WERI-Rb-1 (cell line): ENCODE measurements at regions not wholly inside any gene's neighbourhood (a gene's known extent, or its start where the extent isn't known, plus 50 kb on each side); places are given as distances from the start of the nearest gene placed in this dataset.

Experiments used
- DNase-seq: peaks from one replicate; pipeline ENCODE4 v3.0.0-alpha.2; 2020
- H3K27ac ChIP-seq: fragments of 250-450 bp; sonication (Bioruptor Pico); 2 replicates; pipeline ENCODE4 v1.5.1; 2020; ENCODE audit warnings: mild to moderate bottlenecking, moderate library complexity
- H3K27me3 ChIP-seq: fragments of 250-450 bp; sonication (Bioruptor Pico); 2 replicates; pipeline ENCODE4 v1.5.1; 2021; ENCODE audit warnings: mild to moderate bottlenecking, low read depth, moderate library complexity; ENCODE audit not compliant: insufficient read depth, severe bottlenecking
- H3K36me3 ChIP-seq: fragments of 250-450 bp; sonication (Bioruptor Pico); 2 replicates; pipeline ENCODE4 v1.5.1; 2020; ENCODE audit warnings: mild to moderate bottlenecking, moderate library complexity
- H3K4me3 ChIP-seq: 2 replicates; pipeline ENCODE4 v1.5.1; 2011; ENCODE audit warnings: low read depth, mild to moderate bottlenecking, control low read depth, low read length
- H3K9me3 ChIP-seq: fragments of 250-450 bp; sonication (Bioruptor Pico); 2 replicates; pipeline ENCODE4 v1.5.1; 2021; ENCODE audit warnings: mild to moderate bottlenecking, moderate library complexity; ENCODE audit not compliant: severe bottlenecking
- CTCF ChIP-seq: IDR thresholded peaks from 2 replicates; pipeline ENCODE4 v1.5.1; 2011; ENCODE audit warnings: low read depth, mild to moderate bottlenecking, control low read depth, inconsistent platforms, low read length

GRCh38 chr2:134129900-134130537, 123.9 kb upstream of the MGAT5 start:
- Histone ChIP-seq H3K27me3 (no peaks in the 10 kb centered on the region), H3K4me3 (no peak overlapping the region), H3K36me3 (peaks cover 14% of the 10 kb centered on the region), H3K27ac (no peak overlapping the region), H3K9me3 (no peaks in the 10 kb centered on the region)
- TF ChIP-seq CTCF: no peak
- no peak for DNase-seq

- no peak for DNase-seq
- Histone ChIP-seq H3K27me3 (no peaks in the 10 kb centered on the region), H3K4me3 (no peak overlapping the region), H3K36me3 (peaks cover 16% of the 10 kb centered on the region), H3K27ac (no peak overlapping the region), H3K9me3 (no peaks in the 10 kb centered on the region)
- TF ChIP-seq CTCF: no peak
These were observed 122.0 kb upstream of the MGAT5 start for GRCh38 chr2:134131681-134132489.

- H3K27ac ChIP-seq: no peak overlapping the region
These were observed 121.4 kb upstream of the MGAT5 start for GRCh38 chr2:134132490-134132857.

GRCh38 chr2:134133622-134134312, 120.1 kb upstream of the MGAT5 start:
- TF ChIP-seq CTCF: no peak
- H3K9me3 ChIP-seq: no peaks in the 10 kb centered on the region
- H3K36me3 ChIP-seq: peaks cover 22% of the 10 kb centered on the region
- H3K4me3 ChIP-seq: no peak overlapping the region
- H3K27ac ChIP-seq: no peak overlapping the region
- no peaks in the 10 kb centered on the region for H3K27me3 ChIP-seq
- DNase-seq: no peak

More at GRCh38 chr2:134132490-134132857, 121.4 kb upstream of the MGAT5 start:
- Histone ChIP-seq H3K9me3 (no peaks in the 10 kb centered on the region), H3K27me3 (no peaks in the 10 kb centered on the region), H3K4me3 (no peak overlapping the region), H3K36me3 (peaks cover 17% of the 10 kb centered on the region)
- TF ChIP-seq CTCF: no peak
- no peak for DNase-seq

GRCh38 chr2:134134313-134134706, 119.6 kb upstream of the MGAT5 start:
- peaks cover 25% of the 10 kb centered on the region for H3K36me3 ChIP-seq
- no peak for DNase-seq

More at GRCh38 chr2:134134313-134134706, 119.6 kb upstream of the MGAT5 start:
- H3K27me3 ChIP-seq: no peaks in the 10 kb centered on the region
- TF ChIP-seq CTCF: no peak
- no peak overlapping the region for H3K27ac ChIP-seq
- no peak overlapping the region for H3K4me3 ChIP-seq
- H3K9me3 ChIP-seq: no peaks in the 10 kb centered on the region
